IMR-90 (cell line): ENCODE measurements at regions not wholly inside any gene's neighbourhood (a gene's known extent, or its start where the extent isn't known, plus 50 kb on each side); places are given as distances from the start of the nearest gene placed in this dataset.

Experiments used
- ATAC-seq: fragments of 200-7000 bp; cut with Tn5 transposase; 2 replicates; pipeline ENCODE4 v1.9.1; 2020; ENCODE audit warnings: low read depth, mild to moderate bottlenecking, moderate library complexity
- BruUV-seq: library from RNA; stranded (reverse); fragments of 400-500 nt; replicated peaks from 2 replicates; lab custom pipeline; 2021; lab: Mats Ljungman, UMichigan
- CTCF ChIA-PET: fragments of 300-600 bp; formaldehyde crosslinking; extraction: SDS; loops from one replicate; lab custom pipeline; 2021; ENCODE audit warnings: antibody characterized with exemption; lab: Yijun Ruan, JAX
- POLR2A ChIA-PET: fragments of 300-600 bp; sonication (Branson Sonifier 250); formaldehyde crosslinking; loops from one replicate; lab custom pipeline; 2022; ENCODE audit warnings: antibody characterized with exemption; ENCODE audit not compliant: unreplicated experiment; lab: Charles Lee
- DNase-seq: peaks from one replicate; pipeline ENCODE4 v3.0.0; 2013
- H2AFZ ChIP-seq: replicated peaks from 2 replicates; pipeline ENCODE3; 2013; ENCODE audit warnings: low read length, mild to moderate bottlenecking; ENCODE audit not compliant: poor library complexity
- H2AK5ac ChIP-seq: 2 replicates; pipeline ENCODE4 v1.6.1; 2013; ENCODE audit warnings: low read depth, low read length, inconsistent platforms
- H2AK9ac ChIP-seq: replicated peaks from 2 replicates; pipeline ENCODE3; 2013; ENCODE audit warnings: mild to moderate bottlenecking, low read depth, low read length, moderate library complexity; ENCODE audit not compliant: poor library complexity
- H2BK120ac ChIP-seq: 2 replicates; pipeline ENCODE4 v1.6.1; 2013; ENCODE audit warnings: low read depth, low read length, inconsistent platforms
- H2BK15ac ChIP-seq: 3 replicates; pipeline ENCODE4 v1.6.1; 2013; ENCODE audit warnings: low read depth, low read length, inconsistent platforms
- H2BK20ac ChIP-seq: 2 replicates; pipeline ENCODE4 v1.6.1; 2013; ENCODE audit warnings: low read depth, mild to moderate bottlenecking, inconsistent platforms, low read length, moderate library complexity
- H2BK5ac ChIP-seq: 2 replicates; pipeline ENCODE4 v1.6.1; 2013; ENCODE audit warnings: mild to moderate bottlenecking, low read depth, low read length, inconsistent platforms; ENCODE audit not compliant: poor library complexity, severe bottlenecking
- H3K14ac ChIP-seq: replicated peaks from 2 replicates; pipeline ENCODE4 v1.6.1; 2013; ENCODE audit warnings: low read depth, low read length, inconsistent platforms
- H3K18ac ChIP-seq: 2 replicates; pipeline ENCODE4 v1.6.1; 2013; ENCODE audit warnings: low read depth, low read length, control low read depth
- H3K23ac ChIP-seq: 2 replicates; pipeline ENCODE4 v1.6.1; 2013; ENCODE audit warnings: low read depth, low read length, inconsistent platforms
- H3K27ac ChIP-seq: 2 replicates; pipeline ENCODE4 v1.5.1; 2013; ENCODE audit warnings: mild to moderate bottlenecking, control low read depth, low read length; ENCODE audit not compliant: insufficient read depth
- H3K27me3 ChIP-seq: 2 replicates; pipeline ENCODE4 v1.6.1; 2013; ENCODE audit warnings: low read length; ENCODE audit not compliant: control insufficient read depth, insufficient read depth
- H3K36me3 ChIP-seq: 2 replicates; pipeline ENCODE4 v1.6.1; 2013; ENCODE audit warnings: low read length, mixed read lengths; ENCODE audit not compliant: control insufficient read depth, insufficient read depth
- H3K4ac ChIP-seq: 2 replicates; pipeline ENCODE4 v1.6.1; 2013; ENCODE audit warnings: low read depth, low read length, inconsistent platforms
- H3K4me1 ChIP-seq: 2 replicates; pipeline ENCODE4 v1.6.1; 2013; ENCODE audit warnings: low read length, mixed read lengths; ENCODE audit not compliant: control insufficient read depth, insufficient read depth
- H3K4me2 ChIP-seq: 2 replicates; pipeline ENCODE4 v1.6.1; 2013; ENCODE audit warnings: low read depth, mild to moderate bottlenecking, control low read depth, low read length, moderate library complexity
- H3K4me3 ChIP-seq: 2 replicates; pipeline ENCODE4 v1.5.1; 2013; ENCODE audit warnings: low read depth, mild to moderate bottlenecking, control low read depth, low read length, moderate library complexity; ENCODE audit not compliant: insufficient read depth
- H3K56ac ChIP-seq: 2 replicates; pipeline ENCODE4 v1.6.1; 2013; ENCODE audit warnings: low read length, inconsistent platforms; ENCODE audit not compliant: insufficient read depth; ENCODE audit errors: extremely low read depth
- H3K79me1 ChIP-seq, 2 experiments: 2 replicates each; pipeline ENCODE4 v1.6.1; 2013; ENCODE audit warnings: low read length in 2 of 2, inconsistent platforms in 1 of 2, low read depth in 1 of 2
- H3K9ac ChIP-seq: 2 replicates; pipeline ENCODE4 v1.6.1; 2013; ENCODE audit warnings: low read depth, low read length, control low read depth
- H3K9me1 ChIP-seq: 2 replicates; pipeline ENCODE4 v1.6.1; 2013; ENCODE audit warnings: low read length, inconsistent platforms; ENCODE audit not compliant: insufficient read depth
- H3K9me3 ChIP-seq: 2 replicates; pipeline ENCODE4 v1.6.1; 2013; ENCODE audit warnings: low read length; ENCODE audit not compliant: control insufficient read depth, insufficient read depth
- H4K20me1 ChIP-seq: 2 replicates; pipeline ENCODE4 v1.6.1; 2013; ENCODE audit warnings: low read length, inconsistent platforms; ENCODE audit not compliant: insufficient read depth
- H4K5ac ChIP-seq: 2 replicates; pipeline ENCODE4 v1.6.1; 2013; ENCODE audit warnings: mild to moderate bottlenecking, low read depth, low read length, control low read depth
- H4K8ac ChIP-seq, 2 experiments: 2 replicates each; pipeline ENCODE4 v1.6.1; 2013; ENCODE audit warnings: low read depth in 2 of 2, low read length in 2 of 2, control low read depth in 1 of 2, inconsistent platforms in 1 of 2
- H4K91ac ChIP-seq: 2 replicates; pipeline ENCODE4 v1.6.1; 2013; ENCODE audit warnings: low read depth, low read length, inconsistent platforms; ENCODE audit not compliant: insufficient read depth
- BHLHE40 ChIP-seq: fragments of 150-350 bp; IDR thresholded peaks from 2 replicates; pipeline ENCODE4 v1.6.1; 2016; ENCODE audit warnings: mild to moderate bottlenecking, low read depth, low read length
- CEBPB ChIP-seq: IDR thresholded peaks from 2 replicates; pipeline ENCODE4 v1.6.1; 2012; ENCODE audit warnings: low read depth, low read length, improper control_type of control experiment
- CHD1 ChIP-seq: IDR thresholded peaks from 2 replicates; pipeline ENCODE4 v1.6.1; 2012; ENCODE audit warnings: low read depth, low read length, improper control_type of control experiment
- CTCF ChIP-seq: conservative IDR thresholded peaks from 2 replicates; pipeline ENCODE4 v1.5.1; 2012; ENCODE audit warnings: mild to moderate bottlenecking, low read depth, low read length, improper control_type of control experiment
- ELK1 ChIP-seq: fragments of 150-350 bp; IDR thresholded peaks from 2 replicates; pipeline ENCODE4 v1.6.1; 2016; ENCODE audit warnings: low read depth, mild to moderate bottlenecking, low read length, moderate library complexity, borderline replicate concordance
- FOS ChIP-seq: fragments of 150-350 bp; IDR thresholded peaks from 2 replicates; pipeline ENCODE4 v1.6.1; 2016; ENCODE audit warnings: low read depth, low read length
- MAFK ChIP-seq: IDR thresholded peaks from 2 replicates; pipeline ENCODE4 v1.6.1; 2012; ENCODE audit warnings: low read depth, low read length, improper control_type of control experiment
- MAZ ChIP-seq: IDR thresholded peaks from 2 replicates; pipeline ENCODE4 v1.6.1; 2012; ENCODE audit warnings: low read depth, mild to moderate bottlenecking, low read length, improper control_type of control experiment, moderate library complexity, borderline replicate concordance
- MXI1 ChIP-seq: IDR thresholded peaks from 2 replicates; pipeline ENCODE4 v1.6.1; 2012; ENCODE audit warnings: low read depth, mild to moderate bottlenecking, low read length, moderate library complexity, borderline replicate concordance
- NFE2L2 ChIP-seq: fragments of 150-350 bp; IDR thresholded peaks from 2 replicates; pipeline ENCODE4 v1.6.1; 2016; ENCODE audit warnings: low read depth, mild to moderate bottlenecking, low read length
- POLR2A ChIP-seq: IDR thresholded peaks from 2 replicates; pipeline ENCODE4 v1.6.1; 2012; ENCODE audit warnings: mild to moderate bottlenecking, low read depth, low read length
- RAD21 ChIP-seq: IDR thresholded peaks from 2 replicates; pipeline ENCODE4 v1.6.1; 2012; ENCODE audit warnings: low read length, improper control_type of control experiment
- RCOR1 ChIP-seq: IDR thresholded peaks from 2 replicates; pipeline ENCODE4 v1.6.1; 2012; ENCODE audit warnings: mild to moderate bottlenecking, low read length, improper control_type of control experiment; ENCODE audit not compliant: insufficient replicate concordance
- RFX5 ChIP-seq: IDR thresholded peaks from 2 replicates; pipeline ENCODE4 v1.8.0; 2012; ENCODE audit warnings: low read depth, mild to moderate bottlenecking, low read length, moderate library complexity
- SMC3 ChIP-seq: fragments of 150-350 bp; IDR thresholded peaks from 2 replicates; pipeline ENCODE4 v1.6.1; 2016; ENCODE audit warnings: low read depth, mild to moderate bottlenecking, antibody characterized with exemption, low read length, moderate library complexity
- USF2 ChIP-seq: fragments of 150-350 bp; IDR thresholded peaks from 2 replicates; pipeline ENCODE4 v1.6.1; 2017; ENCODE audit warnings: mild to moderate bottlenecking, antibody characterized with exemption, low read length, low read depth
- WGBS, 2 experiments: methylation state at CpG; one replicate each; pipeline versions ENCODE4 v1.1.5 to v1.1.7; 2013; ENCODE audit warnings: missing lambda C conversion rate in 2 of 2; ENCODE audit not compliant: insufficient read length in 1 of 2; ENCODE audit errors: extremely low coverage in 2 of 2; 5-methylcytosine and 5-hydroxymethylcytosine counted together
- dilution Hi-C: fragments of 300-500 bp; cut with HindIII; formaldehyde crosslinking; loops from one replicate; pipeline ENCODE4 v1.14.3; 2018; ENCODE audit warnings: low sequenced_read_pairs; ENCODE audit not compliant: unreplicated experiment
- in situ Hi-C: fragments of 300-500 bp; cut with MboI; formaldehyde crosslinking; loops from 3 replicates; pipeline ENCODE4 v1.14.3; 2019; ENCODE audit warnings: low sequenced_read_pairs, inconsistent platforms, mixed read lengths
- intact Hi-C: fragments of 100-400 bp; cut with micrococcal nuclease; formaldehyde crosslinking; loops from 2 replicates; pipeline ENCODE4 v1.10.0; 2022

- POLR2A ChIA-PET: no interaction called here
- intact Hi-C loops: no loop called here
- ATAC-seq (no peak), DNase-seq (no peak)
- dilution Hi-C loops: no loop called here
- Histone ChIP-seq H3K9ac (no peak overlapping the region), H2BK20ac (no peak overlapping the region), H2AFZ (no peak overlapping the region), H3K9me1 (no peaks in the 10 kb centered on the region), H3K36me3 (no peaks in the 10 kb centered on the region), H3K27me3 (peaks cover 5% of the 10 kb centered on the region; the same call in 1 of the 2 replicates), H4K8ac (no peak overlapping the region), H4K5ac (no peak overlapping the region), H4K91ac (no peak overlapping the region), H4K20me1 (no peaks in the 10 kb centered on the region), H3K4me3 (no peak overlapping the region), H3K23ac (no peak overlapping the region), H3K14ac (no peak overlapping the region), H2BK120ac (no peak overlapping the region), H3K9me3 (no peaks in the 10 kb centered on the region), H3K27ac (no peak overlapping the region), H2BK15ac (no peak overlapping the region), H3K4ac (no peak overlapping the region), H3K4me1 (no peaks in the 10 kb centered on the region), H3K56ac (no peak overlapping the region), H3K18ac (no peak overlapping the region), H3K4me2 (no peak overlapping the region), H2AK9ac (no peak overlapping the region), H2AK5ac (no peak overlapping the region), H3K79me1 (no peaks in the 10 kb centered on the region), H2BK5ac (no peak overlapping the region)
- TF ChIP-seq BHLHE40 (no peak), RFX5 (no peak), RAD21 (no peak), MAZ (no peak), MXI1 (no peak), CEBPB (no peak), CHD1 (no peak), FOS (no peak), POLR2A (no peak), ELK1 (no peak), CTCF (no peak), USF2 (no peak), MAFK (no peak), NFE2L2 (no peak), RCOR1 (no peak), SMC3 (no peak)
- WGBS, 2 experiments: no CpG with 5 or more reads among the region's 4 CpGs
- BruUV-seq: no TSS peak
- in situ Hi-C loops: no loop called here
- CTCF ChIA-PET: no interaction called here
Measured at GRCh38 chrX:130529531-130529930, 127.7 kb downstream of the RBMX2 start.
